Neuron (in vitro differentiated cells): ENCODE measurements at regions not wholly inside any gene's neighbourhood (a gene's known extent, or its start where the extent isn't known, plus 50 kb on each side); places are given as distances from the start of the nearest gene placed in this dataset.

Experiments
- H2AFZ ChIP-seq: one replicate; pipeline ENCODE4 v1.6.1; 2013; ENCODE audit warnings: low read depth, mild to moderate bottlenecking, inconsistent platforms, low read length, moderate library complexity
- H3K27me3 ChIP-seq: one replicate; pipeline ENCODE4 v1.6.1; 2013; ENCODE audit warnings: low read length; ENCODE audit not compliant: insufficient read depth
- H3K36me3 ChIP-seq: one replicate; pipeline ENCODE4 v1.6.1; 2013; ENCODE audit warnings: low read length; ENCODE audit not compliant: insufficient read depth
- H3K4me1 ChIP-seq: one replicate; pipeline ENCODE4 v1.6.1; 2013; ENCODE audit warnings: low read length; ENCODE audit not compliant: insufficient read depth
- H3K4me3 ChIP-seq: 2 replicates; pipeline ENCODE4 v1.5.1; 2013; ENCODE audit warnings: mild to moderate bottlenecking, low read length, moderate library complexity
- H3K9me3 ChIP-seq: one replicate; pipeline ENCODE4 v1.6.1; 2013; ENCODE audit warnings: low read length

DNA sequence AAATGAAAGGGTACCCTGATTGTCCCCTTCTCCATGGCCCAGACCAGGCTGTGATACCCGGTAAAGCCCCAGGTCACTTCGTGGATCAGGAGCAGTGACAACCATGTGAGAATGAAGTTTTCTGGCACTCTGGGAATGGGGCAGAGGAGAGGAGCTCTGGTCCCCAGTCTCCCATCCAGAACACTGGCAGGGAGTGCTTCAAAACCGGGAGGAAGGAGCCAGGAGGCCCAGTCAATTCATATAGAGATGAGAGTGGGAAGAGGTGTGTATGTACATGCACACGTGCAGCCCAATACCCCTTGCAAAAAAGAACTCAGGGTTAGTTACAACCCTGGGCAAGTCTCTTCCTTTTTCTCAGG, 101.4 kb upstream of the TLE3 start:
- no peak overlapping the region for H3K4me3 ChIP-seq
- H3K36me3 ChIP-seq, result no peaks in the 10 kb centered on the region
- no peak overlapping the region for H2AFZ ChIP-seq
- peaks cover 4% of the 10 kb centered on the region for H3K4me1 ChIP-seq
- no peaks in the 10 kb centered on the region for H3K9me3 ChIP-seq
- H3K27me3 ChIP-seq, result peaks cover 13% of the 10 kb centered on the region

DNA sequence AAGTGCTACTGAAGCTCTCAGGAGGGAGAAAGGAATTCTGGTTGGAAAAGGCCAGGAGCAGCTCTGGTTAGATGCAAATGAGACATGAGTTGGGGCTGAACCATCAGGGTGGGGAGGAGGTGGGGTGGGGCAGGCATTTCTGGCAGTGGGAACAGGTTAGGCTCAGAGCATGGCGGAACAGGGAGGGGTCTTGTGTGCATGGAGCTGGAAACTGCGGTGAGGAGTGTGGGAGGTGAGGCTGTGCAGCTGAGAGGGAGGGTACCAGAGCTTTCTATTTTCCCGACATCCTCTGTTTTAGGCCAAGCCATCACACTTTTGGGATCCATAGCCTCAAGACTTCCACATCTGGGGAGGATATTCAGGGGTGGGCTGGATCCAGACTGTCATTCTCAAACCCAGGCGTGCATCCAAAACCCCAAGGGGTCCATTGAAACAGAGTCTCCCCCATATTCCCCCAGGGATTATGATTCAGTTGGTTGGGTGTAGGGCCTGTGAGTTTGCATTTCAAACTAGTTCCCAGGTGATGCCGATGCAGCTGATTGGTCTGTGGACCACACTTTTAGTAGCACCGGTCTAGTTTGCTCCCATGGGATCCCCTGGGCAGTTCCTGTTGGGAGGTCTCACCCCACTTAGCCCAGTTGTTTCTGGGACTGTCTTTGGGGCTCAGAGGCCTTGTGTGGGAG, 100.9 kb upstream of the TLE3 start:
- Histone ChIP-seq H3K4me3 (no peak overlapping the region), H3K9me3 (no peaks in the 10 kb centered on the region), H3K4me1 (peaks cover 4% of the 10 kb centered on the region), H3K36me3 (no peaks in the 10 kb centered on the region), H2AFZ (no peak overlapping the region), H3K27me3 (peaks cover 13% of the 10 kb centered on the region)

DNA sequence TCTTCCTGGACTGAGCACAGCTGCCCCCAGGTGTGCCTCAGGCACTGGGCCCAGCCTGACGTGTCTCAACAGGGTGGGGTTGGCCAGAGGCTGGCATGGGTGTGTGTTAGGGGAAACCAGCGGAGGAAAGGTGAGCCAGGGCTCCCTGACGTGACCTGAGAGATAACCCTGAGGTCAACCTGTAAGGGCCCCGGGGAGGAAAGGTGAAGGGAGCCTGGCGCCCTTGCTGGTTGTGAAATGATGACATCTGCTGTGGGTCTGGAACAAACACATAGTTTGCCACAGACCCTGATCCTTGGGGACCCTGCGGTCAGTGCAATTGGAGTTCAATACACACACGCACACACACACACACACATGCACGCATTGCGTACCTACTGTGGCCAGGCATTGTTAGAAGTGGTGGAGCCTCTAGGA, 100.2 kb upstream of the TLE3 start:
- Histone ChIP-seq H3K27me3 (peaks cover 13% of the 10 kb centered on the region), H3K4me3 (no peak overlapping the region), H3K4me1 (peaks cover 4% of the 10 kb centered on the region), H3K9me3 (no peaks in the 10 kb centered on the region), H3K36me3 (no peaks in the 10 kb centered on the region), H2AFZ (no peak overlapping the region)

DNA sequence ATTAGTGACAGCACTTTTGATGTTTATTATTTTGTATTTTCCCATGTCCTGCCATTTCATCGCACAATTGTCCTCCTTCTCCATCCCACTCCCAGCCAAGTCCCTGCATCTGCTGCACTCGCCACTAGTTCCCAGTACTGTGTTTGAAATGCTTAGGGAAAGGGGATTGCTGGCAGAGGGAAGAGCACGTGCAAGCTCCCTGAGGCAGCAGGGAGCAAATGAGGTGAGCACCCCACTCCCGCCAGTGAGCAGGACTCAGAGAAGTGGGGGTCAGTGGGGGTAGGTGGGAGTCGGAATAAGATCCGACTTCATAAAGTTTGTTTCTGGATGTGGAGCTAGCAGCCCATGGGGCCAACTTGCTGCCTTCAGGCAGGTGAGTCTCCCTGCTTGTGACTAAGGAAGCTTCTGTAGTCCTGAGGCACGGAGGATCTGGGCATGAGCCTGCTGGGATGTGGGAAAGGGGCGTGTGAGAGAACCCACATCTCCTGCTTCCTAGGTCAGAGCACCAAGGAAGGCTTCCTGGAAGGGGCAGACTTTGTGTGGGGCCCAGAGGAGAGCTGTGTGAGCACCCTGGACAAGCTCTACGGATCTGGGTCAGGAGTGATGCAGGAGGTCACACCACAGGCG, 99.7 kb upstream of the TLE3 start:
- H3K36me3 ChIP-seq, result no peaks in the 10 kb centered on the region
- peaks cover 13% of the 10 kb centered on the region for H3K27me3 ChIP-seq
- no peaks in the 10 kb centered on the region for H3K9me3 ChIP-seq
- no peak overlapping the region for H2AFZ ChIP-seq
- no peak overlapping the region for H3K4me3 ChIP-seq
- H3K4me1 ChIP-seq, result peaks cover 4% of the 10 kb centered on the region

DNA sequence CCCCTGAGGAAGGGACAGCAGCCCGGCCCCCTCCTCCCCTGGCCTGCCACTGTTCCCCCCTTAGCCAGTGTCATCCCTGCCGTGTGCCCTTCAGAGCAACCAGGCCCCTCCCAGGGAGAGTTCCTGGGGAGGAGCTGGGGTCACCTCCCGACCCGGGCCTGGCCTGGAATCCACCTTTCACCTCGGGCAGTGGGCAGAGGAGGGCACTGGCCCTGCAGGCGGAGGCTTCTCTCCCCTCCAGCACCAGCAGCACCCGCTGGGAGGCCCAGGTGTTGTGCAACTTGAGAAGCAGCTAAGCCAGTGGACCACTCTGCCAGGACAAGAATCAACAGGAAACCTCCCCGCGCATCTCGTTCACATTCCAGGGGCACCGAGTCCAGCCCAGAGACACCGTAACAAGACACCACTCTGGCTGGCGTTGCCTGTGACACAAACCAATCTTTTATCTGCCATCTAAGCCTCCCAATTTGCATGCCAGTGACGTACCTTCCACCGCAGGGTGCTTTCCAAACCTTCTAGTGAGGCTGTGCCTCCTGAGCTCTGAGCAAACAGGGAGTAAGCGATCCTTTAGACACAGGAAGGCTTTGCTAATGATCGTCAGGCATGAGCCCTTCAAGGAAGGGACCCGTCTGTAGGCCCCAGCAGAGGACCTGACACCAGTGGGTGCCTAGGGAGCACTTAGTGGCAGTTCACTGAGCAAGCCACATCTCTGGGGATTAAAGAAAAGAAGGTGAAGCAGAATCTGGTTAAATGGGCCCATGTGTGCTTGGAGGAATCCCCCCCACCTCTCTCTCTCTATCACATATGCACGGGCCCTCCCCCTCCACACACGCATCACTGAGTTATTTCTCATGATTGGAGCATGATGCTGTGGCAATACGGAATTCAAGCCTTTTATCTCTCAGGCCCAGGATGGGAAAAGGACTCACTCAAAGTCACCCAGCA, 98.9 kb upstream of the TLE3 start:
- no peaks in the 10 kb centered on the region for H3K36me3 ChIP-seq
- H3K4me1 ChIP-seq, result peaks cover 4% of the 10 kb centered on the region
- no peak overlapping the region for H3K4me3 ChIP-seq
- peaks cover 12% of the 10 kb centered on the region for H3K27me3 ChIP-seq
- H2AFZ ChIP-seq, result no peak overlapping the region
- no peaks in the 10 kb centered on the region for H3K9me3 ChIP-seq

DNA sequence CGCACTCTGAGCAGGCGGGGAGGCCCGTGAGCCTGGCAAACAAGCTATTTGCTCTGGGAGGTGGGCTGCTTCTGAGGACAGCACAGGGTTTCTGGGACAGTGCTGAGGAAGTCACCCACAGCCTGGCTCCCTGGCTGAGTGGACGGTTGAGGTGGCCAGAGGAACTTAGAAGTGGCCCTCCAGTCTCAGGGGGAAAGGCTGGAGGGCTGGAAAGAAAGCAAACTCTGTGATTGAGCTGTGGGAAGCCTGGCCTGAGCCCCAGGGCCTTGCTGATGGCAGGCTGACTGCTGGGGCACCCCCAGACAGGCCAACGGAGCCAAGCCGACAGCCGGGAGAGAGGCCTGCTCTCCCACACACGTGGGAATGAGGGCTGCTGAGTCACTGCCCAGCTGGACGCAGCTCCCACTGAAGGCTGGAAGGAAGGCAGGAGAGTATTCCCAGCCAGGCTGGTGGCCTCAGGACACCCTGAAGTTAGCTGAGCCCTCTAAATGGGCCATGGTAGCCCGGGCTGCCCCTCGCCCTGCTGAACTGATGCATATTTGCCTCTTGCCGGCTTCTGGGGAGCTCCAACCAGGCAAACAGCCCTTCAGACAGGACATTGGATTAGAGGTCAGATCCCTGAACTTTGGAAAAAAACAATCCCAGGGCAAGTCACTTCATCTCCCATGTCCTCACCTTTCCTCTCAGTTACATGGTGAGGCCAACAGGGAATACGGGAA, 98.0 kb upstream of the TLE3 start:
- H3K9me3 ChIP-seq, result no peaks in the 10 kb centered on the region
- H3K4me1 ChIP-seq, result peaks cover 4% of the 10 kb centered on the region
- no peak overlapping the region for H3K4me3 ChIP-seq
- H2AFZ ChIP-seq, result no peak overlapping the region
- H3K27me3 ChIP-seq, result peaks cover 11% of the 10 kb centered on the region
- H3K36me3 ChIP-seq, result no peaks in the 10 kb centered on the region

DNA sequence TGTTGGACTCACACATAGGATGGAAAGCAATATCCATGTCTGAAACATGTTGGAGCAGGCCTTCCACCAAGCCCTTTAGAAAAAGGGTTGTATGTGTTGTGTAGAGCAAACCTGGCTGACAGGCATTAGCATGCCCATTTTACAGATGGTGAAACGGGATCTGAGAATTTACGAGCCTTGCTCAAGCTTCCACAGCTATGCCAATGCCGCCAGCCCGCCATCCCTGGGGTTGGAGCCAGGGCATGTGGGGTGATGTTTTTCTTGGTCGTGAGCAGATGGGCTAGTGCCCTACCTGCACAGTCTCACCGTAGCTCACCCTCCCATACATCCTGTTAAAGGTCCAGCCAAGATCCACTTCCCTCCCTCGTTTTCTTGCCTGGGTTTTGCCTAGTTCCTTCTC, 97.5 kb upstream of the TLE3 start:
- Histone ChIP-seq H3K4me1 (peaks cover 4% of the 10 kb centered on the region), H3K36me3 (no peaks in the 10 kb centered on the region), H3K4me3 (no peak overlapping the region), H3K9me3 (no peaks in the 10 kb centered on the region), H2AFZ (no peak overlapping the region), H3K27me3 (peaks cover 11% of the 10 kb centered on the region)

DNA sequence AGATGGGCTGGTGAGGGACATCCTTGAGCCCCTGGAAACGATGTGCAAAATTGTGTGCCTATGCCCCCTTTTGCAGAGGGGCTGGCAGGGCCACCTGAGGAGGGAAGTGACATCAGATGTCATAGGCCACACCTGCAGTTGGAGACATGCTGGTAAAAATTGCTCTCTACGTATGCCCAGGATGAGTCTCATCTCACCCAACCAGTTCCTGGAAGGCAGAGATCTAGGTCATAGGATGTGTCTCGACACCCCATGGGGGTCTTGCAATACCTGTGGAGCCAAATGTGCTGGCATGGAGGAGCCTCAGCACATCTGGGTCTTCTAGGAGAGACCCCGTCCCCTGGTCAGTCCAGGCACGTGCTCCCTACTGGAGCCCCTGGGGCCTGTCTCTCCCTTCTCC, 96.5 kb upstream of the TLE3 start:
- Histone ChIP-seq H3K27me3 (peaks cover 11% of the 10 kb centered on the region), H3K9me3 (no peaks in the 10 kb centered on the region), H3K36me3 (no peaks in the 10 kb centered on the region), H2AFZ (no peak overlapping the region), H3K4me1 (peaks cover 4% of the 10 kb centered on the region), H3K4me3 (no peak overlapping the region)

DNA sequence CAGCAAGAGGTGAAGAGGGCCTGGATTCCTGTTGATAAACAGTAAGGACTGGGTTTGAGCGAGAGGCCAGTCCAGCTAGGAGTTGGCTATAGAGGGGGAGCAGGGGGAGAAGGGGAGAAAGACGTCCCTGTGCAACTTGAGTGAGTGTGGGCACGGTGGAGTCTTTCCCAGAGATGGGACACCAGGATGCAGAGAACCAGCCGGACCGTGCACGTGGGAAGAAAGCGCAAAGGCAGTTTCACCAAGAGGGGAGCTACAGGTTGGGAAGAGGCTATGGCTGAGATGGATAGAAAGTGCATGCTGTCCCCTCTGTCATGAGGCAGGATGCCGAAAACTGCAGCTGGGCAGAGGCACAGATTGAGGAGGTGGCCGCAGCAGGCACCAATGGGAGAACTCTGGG, 96.0 kb upstream of the TLE3 start:
- Histone ChIP-seq H2AFZ (no peak overlapping the region), H3K27me3 (peaks cover 11% of the 10 kb centered on the region), H3K4me3 (no peak overlapping the region), H3K4me1 (peaks cover 4% of the 10 kb centered on the region), H3K36me3 (no peaks in the 10 kb centered on the region), H3K9me3 (no peaks in the 10 kb centered on the region)

DNA sequence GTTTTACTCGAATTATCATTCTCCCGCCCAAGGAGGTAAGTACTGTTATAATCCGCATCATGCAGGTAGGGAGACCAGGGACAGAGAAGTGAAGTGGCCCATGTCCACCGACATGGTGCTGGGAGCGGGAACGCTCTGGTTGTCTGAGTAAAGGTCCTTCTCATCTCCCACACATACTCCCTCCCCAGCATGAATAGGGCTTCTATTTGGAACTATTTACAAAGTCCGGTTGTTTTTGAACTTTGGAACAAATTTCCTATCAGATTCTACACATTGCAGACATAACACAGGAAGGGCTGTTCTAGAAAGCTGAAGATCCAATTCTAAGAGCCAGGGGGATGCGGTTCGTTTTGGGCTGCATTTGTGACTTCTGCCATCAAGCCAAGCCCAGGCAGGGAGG, 94.8 kb upstream of the TLE3 start:
- no peaks in the 10 kb centered on the region for H3K36me3 ChIP-seq
- H3K4me3 ChIP-seq, result no peak overlapping the region
- H3K9me3 ChIP-seq, result no peaks in the 10 kb centered on the region
- H3K27me3 ChIP-seq, result peaks cover 8% of the 10 kb centered on the region
- no peak overlapping the region for H2AFZ ChIP-seq
- H3K4me1 ChIP-seq, result peaks cover 4% of the 10 kb centered on the region

DNA sequence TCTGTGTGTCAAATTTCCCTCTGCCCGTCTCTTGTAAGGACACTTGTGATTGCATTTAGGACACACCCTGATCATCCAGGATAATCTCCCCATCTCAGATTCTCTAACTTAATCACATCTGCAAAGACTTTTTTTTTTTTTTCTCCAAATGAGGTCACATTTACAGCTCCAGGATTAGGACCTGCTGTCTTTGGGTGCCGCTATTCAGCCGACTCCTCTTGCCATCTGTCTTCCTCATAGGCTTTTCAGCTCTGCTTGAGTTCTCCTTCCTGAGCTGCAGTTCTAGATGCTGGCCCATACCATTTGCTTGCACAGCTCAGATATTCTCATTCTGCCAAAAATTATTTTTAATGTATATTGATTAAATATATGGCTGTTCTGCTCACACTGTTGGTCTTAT, 94.3 kb upstream of the TLE3 start:
- Histone ChIP-seq H3K4me3 (no peak overlapping the region), H3K27me3 (peaks cover 8% of the 10 kb centered on the region), H2AFZ (no peak overlapping the region), H3K4me1 (peaks cover 4% of the 10 kb centered on the region), H3K9me3 (no peaks in the 10 kb centered on the region), H3K36me3 (no peaks in the 10 kb centered on the region)

DNA sequence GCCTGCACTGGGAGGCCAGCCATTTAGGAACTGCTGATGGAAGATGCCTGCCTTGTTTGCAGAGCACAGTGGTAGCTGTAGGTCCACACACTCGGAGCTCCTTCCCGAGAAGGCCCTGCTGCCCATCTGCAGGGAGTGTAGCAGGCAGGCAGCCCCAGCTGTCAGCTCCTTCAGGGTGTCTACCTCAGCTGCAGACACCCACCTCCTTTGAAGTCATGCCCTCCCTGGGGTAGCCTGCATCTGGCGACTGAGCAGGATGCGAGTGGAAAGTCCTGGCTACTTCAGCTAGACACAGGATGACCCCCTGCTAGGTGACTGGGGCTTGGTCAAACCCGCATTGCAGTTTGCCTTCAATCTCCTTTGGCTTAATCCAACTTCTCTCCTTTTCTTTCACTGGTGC, 93.2 kb upstream of the TLE3 start:
- Histone ChIP-seq H3K9me3 (no peaks in the 10 kb centered on the region), H2AFZ (no peak overlapping the region), H3K4me1 (no peaks in the 10 kb centered on the region), H3K27me3 (peaks cover 8% of the 10 kb centered on the region), H3K36me3 (no peaks in the 10 kb centered on the region), H3K4me3 (no peak overlapping the region)
